ENCODE measurements at regions not wholly inside any gene's neighbourhood (a gene's known extent, or its start where the extent isn't known, plus 50 kb on each side); places are given as distances from the start of the nearest gene placed in this dataset.

GRCh38 chr18:43703050-43703449 is 425.8 kb upstream of the SYT4 start:
- TF ChIP-seq CTCF (optimal IDR thresholded peaks at IDR 0.05 in 1 of 3, IDR thresholded peaks at IDR 0.05 in 1 of 3, conservative IDR thresholded peaks at IDR 0.05 in 1 of 3; ENCODE audit: extremely low read depth in 1 of 3, insufficient read depth in 2 of 3, low read length in 3 of 3) = no peak
- TF ChIP-seq EZH2 (IDR thresholded peaks at IDR 0.05; ENCODE audit: low read length) = no peak

All from keratinocyte (primary cell).